COLO668 (cell line): ENCODE measurements at regions not wholly inside any gene's neighbourhood (a gene's known extent, or its start where the extent isn't known, plus 50 kb on each side); places are given as distances from the start of the nearest gene placed in this dataset.

Experiments
- DNase-seq: peaks from one replicate; lab custom pipeline; 2025; ENCODE audit not compliant: unreplicated experiment; lab: John Stamatoyannopoulos, UW

DNA sequence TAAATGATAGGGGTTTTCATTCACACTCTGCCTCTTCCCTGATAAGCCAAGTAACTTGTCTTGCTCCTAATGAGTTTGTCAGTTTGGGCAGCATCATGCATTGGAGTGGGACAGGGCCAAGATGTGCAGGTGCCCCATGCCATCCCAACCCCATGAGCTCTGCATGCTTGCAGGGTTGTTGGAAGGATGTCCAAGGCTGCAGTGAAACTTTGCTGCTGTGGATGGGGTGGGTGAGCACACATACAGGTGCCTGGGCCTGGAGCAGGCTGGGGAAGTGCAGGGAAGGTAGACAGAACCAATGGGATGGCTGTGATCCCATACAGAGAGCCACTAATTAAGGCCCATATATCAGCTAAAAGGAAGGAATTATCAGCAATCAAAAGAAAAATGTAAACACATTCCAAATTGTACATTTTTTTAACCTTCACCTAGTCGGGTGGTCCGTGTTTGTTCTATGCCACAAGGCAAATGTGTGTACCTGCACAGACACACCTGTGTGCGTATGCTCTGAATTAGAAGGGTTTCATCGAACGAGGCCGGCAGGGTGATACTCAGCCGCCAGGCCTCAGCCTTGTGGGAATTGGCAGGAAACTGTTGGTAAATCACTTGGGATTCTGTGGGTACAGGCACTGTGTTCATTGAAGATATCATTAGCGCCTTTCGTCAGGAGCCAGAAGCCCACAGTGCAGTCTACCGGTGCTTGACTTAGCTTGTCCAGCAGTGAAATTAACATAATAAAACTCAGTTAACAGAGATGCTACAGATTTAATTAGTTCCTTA is 342.9 kb downstream of the MYCN start:
- no peak for DNase-seq

- no peak for DNase-seq
Observed at GRCh38 chr2:16282511-16282910, 342.2 kb downstream of the MYCN start.

DNA sequence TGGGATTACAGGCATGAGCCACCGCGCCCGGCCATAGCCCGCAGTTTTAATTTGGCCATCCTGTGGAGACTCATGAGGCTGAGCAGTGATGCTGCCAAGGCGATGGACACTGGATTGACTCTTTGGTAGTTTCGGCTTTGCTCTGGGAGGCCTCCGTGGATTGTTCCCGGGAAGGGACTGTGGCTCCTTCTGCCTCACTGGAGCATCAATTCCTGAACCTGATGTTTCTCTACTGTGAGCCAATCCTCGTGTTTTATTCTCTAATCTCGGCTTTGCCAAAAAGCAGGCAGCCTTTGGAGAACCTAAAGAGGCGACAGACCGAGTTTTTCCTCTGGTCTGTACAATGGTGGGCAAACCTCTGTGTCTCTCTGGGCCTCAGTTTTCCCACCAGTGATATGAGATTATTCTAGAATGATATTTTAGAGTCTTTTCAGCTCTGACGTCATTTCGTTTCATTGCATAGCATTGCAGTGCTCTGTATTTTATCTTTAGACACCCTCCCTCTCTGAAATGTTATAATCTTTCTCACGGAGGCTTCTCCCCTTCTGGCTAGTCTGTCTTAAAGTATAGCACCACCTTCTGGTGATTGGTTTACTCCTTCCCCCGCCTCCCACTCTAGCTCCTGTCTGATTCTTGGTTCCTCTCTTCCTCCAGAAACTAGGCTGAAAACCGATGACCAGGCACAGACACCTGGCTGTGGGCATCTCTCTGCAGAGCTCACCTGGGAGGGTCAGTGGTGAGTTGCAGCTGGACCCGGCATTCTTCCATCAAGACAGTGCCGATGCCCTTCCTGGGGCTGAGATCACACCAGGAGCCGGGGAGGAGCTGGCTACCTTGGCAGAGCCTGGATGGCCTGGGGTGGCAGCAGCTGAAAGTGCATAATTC is 341.3 kb downstream of the MYCN start:
- DNase-seq = no peak

GRCh38 chr2:16280081-16280480 is 339.7 kb downstream of the MYCN start:
- no peak for DNase-seq

DNA sequence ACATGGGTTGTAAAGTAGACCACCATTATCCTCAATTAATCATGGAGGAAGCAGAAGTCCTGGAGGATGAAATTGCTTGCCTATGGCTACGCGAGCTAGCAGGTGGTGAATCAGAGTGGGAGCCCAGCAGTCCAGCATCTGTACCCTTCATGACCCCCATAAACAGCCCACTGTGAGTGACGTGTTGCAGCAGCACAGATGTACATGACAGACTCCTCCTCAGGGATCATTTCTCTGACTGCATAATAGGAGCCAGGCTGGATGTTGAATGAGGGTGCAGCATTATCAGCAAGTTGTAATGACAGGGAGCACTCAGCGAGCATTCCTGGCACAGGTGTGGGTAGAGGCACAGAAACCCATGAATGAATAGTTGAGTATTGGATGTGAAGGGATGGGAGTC is 339.3 kb downstream of the MYCN start:
- DNase-seq = no peak

GRCh38 chr2:16279201-16279570 is 338.8 kb downstream of the MYCN start:
- DNase-seq = no peak

- no peak for DNase-seq
Observed at GRCh38 chr2:16278421-16279200, 338.3 kb downstream of the MYCN start.

- DNase-seq = no peak
Observed at GRCh38 chr2:16277117-16277516, 336.8 kb downstream of the MYCN start.

DNA sequence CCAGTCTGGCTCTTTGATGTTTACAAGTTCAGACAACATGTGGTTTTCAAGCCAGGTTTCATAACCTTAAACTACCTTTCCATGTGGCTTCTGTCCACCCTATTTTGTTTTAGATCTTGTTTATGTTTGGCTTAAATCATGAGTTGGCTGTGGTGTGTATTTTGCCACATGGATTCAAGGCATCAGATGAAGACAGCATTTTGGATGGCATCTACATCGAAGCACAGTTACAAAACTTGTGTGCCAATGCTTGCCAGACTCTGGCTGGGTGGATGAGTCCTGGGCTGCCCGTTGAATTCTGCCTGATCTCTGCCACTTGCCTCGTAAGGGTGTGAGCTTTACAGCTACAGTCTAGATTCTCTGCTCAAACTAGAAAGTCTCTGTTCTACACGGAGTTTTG is 335.3 kb downstream of the MYCN start:
- DNase-seq = no peak

- DNase-seq = no peak
Observed at GRCh38 chr2:16275131-16275530, 334.8 kb downstream of the MYCN start.

DNA sequence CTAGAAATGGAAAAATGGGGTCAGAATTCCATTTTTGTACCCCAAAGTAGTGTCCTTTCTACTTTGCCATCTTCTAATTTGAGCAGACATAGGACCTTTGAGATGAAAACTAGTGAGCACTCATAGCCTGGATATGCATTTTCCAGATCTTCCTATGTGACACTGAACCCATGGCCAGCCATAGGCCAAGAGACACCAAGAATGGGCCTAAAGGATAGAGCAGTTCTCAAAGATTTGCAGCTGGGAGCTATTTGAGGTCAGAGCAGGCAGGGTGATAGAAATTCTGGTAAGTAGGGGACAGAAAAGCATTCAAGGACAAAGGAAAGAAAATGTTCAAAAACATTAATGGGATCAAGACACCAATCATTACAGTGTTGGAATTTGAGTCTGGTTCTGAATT is 332.8 kb downstream of the MYCN start:
- no peak for DNase-seq

DNA sequence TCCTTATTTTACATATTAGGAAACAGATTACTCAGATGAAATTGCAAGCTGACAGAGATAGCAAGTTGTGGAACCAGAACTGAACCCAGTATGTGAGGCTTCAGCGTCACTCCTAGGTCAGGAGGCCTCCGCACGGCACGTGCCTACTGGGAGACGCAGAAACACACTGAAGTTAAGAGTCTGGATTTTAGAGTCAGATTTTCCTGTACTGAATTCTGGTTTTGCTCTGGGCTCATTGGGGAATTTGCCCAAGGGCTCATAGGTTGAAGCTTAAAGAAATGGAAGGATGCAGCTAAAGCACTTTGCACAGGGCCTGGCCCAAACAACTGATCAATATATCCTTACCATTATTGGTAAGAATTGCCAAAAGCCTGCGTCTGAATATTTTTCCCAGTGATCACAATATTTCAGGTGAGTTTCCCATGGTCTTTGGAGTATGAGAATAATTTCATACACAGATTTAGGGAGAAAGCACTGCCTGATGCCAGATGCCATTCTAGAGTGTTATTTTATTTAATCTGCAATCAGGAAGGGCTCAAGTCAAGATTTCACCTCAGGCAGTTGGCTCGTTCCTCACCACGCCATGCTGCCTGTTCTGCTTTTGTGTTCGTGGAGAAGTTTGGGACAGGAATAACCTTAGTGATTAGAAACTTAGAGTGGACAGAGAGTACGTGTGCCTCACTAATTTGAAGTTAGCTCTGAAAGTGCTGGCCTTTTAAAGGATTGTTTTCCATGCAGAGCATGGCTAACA is 331.9 kb downstream of the MYCN start:
- DNase-seq = no peak

DNA sequence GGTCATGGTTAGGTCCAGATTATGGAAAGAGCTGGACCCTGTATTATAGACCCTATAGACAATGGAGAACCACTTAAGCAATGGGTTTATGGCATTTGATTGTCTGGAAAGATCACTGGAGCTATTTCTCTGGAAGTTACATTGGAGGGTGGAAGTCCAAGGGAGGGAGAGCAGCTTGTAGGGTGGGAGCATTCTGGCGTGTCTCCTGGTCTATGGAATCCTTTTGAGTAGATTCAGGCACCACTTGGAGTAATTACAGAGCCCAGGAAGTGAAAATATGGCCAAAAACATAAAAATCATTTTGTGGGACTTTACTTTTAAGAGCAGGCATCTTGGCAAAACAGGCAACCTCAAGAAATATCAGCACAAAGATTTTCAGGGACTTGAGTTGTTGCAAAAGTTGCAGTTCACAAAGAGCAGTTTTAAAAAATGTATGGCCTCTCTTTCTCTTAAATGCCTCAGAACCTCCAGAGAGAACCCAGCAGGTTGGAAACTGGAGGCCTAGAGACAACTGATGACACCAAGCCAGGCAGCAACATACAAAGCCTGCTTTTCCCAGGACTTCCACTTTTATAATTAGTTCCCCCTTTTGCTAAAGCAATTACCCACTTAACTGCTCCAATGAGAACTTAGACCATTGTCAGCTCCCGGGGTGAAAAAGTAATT is 331.0 kb downstream of the MYCN start:
- no peak for DNase-seq

DNA sequence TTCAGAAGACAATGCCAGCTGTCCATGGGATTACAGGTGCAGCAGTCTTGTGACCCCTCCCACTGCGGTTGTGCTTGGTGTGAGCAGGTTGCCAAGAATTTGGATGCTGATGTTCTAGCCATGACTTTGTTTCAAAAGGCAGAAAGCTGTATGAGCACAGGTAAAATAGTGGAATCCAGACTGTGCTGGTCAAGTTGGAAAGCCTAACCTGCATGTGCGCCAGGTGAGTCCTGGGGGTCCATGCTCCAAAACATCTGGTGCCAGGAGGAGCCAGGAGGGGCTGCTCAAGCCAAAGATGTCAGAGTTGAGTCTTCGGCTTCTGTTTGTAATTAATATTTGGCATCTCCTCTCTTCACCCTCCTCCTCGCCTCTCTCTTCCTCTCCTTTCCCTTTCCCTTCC is 330.1 kb downstream of the MYCN start:
- DNase-seq = no peak

GRCh38 chr2:16268301-16269000 is 328.1 kb downstream of the MYCN start:
- no peak for DNase-seq

GRCh38 chr2:16266571-16266970 is 326.2 kb downstream of the MYCN start:
- DNase-seq = no peak

GRCh38 chr2:16264931-16265540 is 324.7 kb downstream of the MYCN start:
- no peak for DNase-seq

- DNase-seq = no peak
Observed at GRCh38 chr2:16264491-16264890, 324.1 kb downstream of the MYCN start.

- no peak for DNase-seq
Observed at GRCh38 chr2:16263241-16263890, 323.0 kb downstream of the MYCN start.
